HuH-7 (cell line): ENCODE measurements at regions not wholly inside any gene's neighbourhood (a gene's known extent, or its start where the extent isn't known, plus 50 kb on each side); places are given as distances from the start of the nearest gene placed in this dataset.
A peak's percentile ranks its signal among the peaks of the same experiment; 100 is the strongest.
"Not testable (repeated sequence)": the region's sequence is repeated elsewhere in the genome, so short reads cannot be mapped to it uniquely, and the experiment has no call there.

Experiments used
- DNase-seq: peaks from one replicate; pipeline ENCODE4 v3.0.0; 2011; ENCODE audit warnings: low spot score

DNA sequence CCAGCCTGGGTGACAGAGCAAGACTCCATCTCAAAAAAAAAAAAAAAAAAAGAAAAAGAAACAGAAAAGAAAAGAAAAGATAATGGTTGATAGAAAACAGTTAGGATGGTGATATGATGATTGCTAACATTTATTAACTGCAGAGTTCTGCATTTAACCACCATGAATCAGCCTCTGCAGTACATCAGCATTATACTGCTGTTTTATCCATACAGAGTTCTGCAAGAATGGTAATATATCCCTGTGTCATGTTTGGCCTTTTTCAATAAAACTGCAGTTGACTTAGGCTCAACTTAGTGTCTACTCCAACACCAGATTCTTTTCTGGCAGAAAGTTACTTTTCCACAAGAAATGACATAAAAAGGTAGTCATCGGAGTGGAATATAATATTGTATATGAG is 62.6 kb downstream of the DUSP6 start:
- no peak for DNase-seq

DNA sequence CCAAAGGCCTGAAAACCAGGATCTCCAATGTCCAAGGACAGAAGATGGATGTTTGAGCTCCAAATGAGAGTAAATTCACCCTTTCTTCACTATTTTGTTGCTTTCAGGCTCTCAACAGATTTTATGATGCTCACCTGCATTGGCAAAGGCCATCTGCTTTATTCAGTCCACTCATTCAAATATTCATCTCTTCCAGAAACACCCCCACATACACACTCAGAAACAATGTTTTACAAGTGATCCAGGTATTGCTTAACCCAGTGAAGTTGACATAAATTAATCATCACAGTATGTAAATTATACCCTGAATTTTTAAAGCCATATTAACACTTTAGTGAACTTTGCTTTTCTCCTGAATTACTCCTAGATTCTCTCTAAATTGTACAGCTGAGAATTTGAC is 63.3 kb downstream of the DUSP6 start:
- no peak for DNase-seq

DNA sequence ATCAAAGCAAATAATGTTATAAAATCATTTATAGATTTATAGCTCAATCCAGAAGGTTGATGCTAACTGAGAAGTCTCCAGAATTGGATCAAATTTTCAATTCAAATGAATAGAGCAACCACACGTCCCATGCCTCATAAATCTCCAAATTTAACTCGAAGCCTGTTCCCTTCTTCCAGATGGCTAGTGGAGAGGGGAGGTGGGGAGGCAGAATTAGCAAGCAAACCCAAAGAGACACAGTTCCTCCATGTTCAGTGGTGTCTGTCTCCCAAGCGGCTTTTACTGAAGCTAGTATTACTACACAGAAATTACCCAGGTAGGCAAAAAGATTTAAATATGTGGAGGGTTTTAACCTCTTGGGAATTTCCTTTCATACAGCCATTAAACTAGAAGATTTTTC is 65.8 kb downstream of the DUSP6 start:
- no peak for DNase-seq

DNA sequence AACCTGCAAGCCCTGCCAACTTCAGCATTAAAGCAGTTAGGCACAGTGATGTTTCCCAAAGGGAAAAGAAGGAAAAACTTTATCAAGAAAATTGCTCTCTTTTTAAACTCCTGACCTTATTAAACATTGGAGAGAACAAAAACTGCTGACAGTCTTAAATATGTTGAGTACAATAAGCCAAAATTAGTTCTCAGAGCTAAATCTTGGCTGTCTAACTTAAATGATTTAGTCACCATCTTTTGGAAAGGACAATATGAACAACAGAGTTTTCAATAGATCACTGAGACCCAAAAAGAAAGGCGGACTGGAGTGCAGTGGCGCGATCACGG is 70.8 kb downstream of the DUSP6 start:
- no peak for DNase-seq

DNA sequence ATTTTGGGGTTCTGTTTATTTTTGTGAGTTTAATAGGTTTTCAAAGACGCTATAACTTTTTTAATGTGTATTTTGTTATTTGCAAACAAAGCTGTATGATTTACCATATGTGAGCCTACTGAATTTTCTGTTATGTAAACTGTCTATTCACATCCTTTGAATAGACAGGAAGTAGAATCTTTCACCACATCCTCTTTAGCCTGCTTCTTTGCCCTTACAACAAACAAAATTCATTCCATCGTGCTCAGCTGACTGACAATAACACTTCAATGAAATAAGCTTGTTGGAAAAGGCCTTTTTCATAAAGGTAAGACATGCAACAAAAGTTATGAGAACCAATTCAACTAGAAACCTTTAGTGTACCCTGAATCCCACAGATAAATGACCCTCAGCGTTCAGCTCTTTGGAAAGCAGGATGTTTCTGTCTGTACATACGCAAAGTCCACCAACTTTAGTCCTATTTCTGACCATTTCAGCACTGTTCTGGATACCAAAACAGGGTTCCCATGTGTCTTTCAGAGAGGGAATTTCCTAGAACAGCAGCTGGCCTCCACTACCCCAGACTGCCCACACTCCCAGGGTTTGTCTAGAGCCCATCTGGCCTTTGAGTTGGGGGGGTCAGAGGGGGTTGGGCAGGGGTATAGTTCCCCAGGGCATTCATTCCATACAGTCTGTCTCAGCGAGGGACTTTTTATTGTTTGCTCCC is 71.3 kb downstream of the DUSP6 start:
- DNase-seq: no peak

- DNase-seq: no peak
Measured at GRCh38 chr12:89279499-89279898, 72.8 kb downstream of the DUSP6 start.

- DNase-seq: no peak
Measured at GRCh38 chr12:89278862-89279261, 73.4 kb downstream of the DUSP6 start.

DNA sequence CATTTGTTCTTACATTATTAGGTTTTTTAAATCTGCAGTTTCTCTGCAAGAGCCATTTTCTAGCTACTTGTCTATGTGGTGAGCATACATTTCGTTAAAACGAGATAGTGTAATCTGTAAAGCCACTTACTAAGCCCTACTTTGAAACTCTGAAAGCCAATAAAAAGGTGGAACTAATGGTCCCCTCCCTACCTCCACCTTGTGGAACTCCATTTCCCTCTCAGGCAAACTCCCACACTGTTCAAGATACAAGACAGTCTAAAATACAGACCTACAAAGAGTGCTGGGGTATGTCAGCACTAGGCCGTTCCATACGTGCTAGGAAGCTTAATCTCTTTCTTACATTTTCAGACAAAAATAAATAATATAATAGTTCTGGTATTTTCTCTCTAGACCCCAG is 74.1 kb downstream of the DUSP6 start:
- DNase-seq: no peak

DNA sequence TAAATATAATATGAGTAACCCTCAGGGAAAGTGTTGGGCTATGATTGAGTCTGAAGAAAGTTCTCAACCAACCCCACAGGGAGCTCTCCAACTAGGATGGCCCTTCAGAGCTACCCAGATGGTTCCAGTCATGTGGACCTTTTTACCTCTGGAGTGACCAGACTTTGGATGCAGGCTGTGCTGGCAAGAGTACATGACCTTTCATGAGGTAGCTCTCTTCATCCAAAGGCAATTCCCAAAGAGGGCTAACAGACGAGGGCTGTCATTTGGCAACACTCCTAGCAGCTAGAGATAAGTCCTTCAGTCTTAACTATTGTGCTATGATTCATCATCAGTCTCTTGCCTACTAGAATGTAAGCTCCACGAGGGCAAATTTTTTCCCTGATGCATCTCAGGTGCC is 75.4 kb downstream of the DUSP6 start:
- no peak for DNase-seq

DNA sequence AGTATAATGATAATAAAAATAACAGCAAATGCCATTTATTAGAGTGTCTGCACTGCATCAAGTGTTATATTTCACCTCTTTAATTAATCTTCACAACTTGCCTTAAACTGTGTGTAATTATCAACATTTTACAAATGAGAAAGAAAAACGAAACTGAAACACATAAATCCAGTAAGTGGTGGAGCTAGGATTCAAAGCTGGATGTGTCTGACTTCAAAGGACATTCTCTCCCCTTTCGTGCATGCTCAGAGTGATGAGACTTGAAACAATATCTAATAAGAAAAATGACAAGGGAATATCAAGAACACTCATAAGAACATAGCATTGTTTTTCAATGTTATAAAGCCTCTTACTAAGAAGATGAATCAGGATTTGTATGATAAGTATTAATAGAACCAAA is 78.8 kb downstream of the DUSP6 start:
- no peak for DNase-seq

DNA sequence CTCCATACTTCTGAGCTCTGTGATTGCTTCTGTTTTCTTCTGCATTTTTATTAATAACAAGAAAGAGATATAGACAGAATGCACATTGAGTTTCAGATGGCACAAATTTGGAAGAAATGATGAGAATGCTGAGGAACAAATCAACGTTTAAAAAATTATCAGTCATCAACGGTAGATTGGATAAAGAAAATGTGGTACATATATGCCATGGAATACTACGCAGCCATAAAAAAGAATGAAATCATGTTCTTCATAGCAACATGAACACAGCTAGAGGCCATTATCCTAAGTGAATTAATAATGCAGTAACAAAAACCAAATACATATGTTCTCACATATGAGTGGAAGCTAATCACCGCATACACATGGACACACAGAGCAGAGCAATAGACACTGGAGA is 81.8 kb downstream of the DUSP6 start:
- no peak for DNase-seq

GRCh38 chr12:89269174-89269573 is 83.1 kb downstream of the DUSP6 start:
- no peak for DNase-seq

DNA sequence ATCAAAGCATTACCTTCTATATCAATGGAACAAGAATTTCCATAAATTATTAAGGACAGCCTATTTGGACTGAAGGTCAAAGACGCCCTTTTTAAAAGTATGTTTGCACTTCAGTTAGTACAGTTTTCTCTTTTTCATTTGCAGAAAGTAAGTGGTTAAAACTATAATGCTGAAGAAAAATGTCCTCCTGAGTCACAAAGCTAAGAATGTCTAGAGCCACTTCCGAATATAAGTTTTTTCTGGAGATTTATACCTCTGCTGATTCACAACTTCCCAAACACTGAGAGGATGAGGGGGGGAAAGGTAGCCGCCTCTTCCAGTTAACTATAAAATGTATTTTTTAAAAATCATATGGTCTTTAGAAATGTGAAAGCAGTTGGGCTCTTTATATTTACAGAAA is 84.9 kb downstream of the DUSP6 start:
- DNase-seq: no peak

DNA sequence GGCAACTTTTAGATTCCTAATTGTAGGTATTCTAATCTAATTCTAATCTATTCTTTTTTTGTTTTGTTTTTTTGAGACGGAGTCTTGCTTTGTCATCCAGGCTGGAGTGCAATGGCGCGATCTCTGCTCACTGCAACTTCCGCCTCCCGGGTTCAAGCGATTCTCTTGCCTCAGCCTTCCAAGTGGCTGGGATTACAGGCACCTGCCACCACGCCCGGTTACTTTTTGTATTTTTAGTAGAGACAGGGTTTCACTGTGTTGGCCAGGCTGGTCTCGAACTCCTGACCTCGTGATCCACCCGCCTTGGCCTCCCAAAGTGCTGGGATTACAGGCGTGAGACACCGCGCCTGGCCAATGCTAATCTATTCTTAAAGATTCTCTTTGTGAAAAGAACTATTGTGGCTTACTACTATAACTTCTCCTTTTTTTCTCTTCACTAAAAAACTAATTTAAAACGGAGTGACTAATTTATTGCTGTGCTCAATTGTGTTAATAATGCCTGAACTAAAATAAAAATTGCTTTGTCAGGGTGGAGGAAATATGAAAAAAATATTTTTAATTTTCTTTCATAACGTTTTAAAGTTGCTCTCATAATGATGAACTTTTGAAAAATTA is 85.6 kb downstream of the DUSP6 start:
- not testable (repeated sequence) for DNase-seq

DNA sequence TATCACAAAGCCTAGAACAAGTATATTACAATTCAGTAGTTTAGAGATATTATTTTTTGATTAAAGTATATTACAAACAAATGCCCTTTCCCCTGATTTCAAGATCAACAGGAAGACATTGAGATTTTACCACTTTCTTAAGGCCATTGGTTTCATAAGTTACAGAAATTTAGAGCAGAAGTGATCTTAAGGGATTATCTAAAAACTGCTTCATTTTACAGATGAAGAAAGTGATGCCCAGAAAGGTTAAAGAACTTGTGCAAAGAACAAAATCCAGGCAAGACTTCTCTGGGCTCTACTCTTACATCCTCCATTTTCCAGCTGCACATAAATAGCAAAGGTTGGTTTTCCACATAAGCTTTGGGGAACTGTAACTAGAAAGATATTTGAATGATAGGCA is 87.5 kb downstream of the DUSP6 start:
- no peak for DNase-seq

DNA sequence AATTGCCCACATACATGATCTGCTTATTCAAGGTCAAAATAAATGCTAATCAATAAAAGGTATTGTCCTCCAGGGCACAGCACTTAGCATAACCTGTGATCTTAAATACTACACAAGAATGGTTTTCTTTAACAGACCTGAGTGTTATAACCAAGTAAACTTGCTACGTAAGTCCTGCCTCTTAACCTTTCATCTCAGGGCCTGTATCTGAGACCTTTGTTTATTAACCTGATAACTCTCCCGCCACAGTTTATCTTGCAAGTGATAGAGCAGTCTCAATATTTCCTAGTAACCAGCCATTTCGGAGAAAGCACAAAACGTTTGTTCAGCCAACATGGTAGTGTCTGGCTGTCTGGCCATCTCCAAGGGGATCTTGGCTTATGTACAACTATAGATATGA is 88.4 kb downstream of the DUSP6 start:
- no peak for DNase-seq

- no peak for DNase-seq
Measured at GRCh38 chr12:89262855-89263552, 89.3 kb downstream of the DUSP6 start.

DNA sequence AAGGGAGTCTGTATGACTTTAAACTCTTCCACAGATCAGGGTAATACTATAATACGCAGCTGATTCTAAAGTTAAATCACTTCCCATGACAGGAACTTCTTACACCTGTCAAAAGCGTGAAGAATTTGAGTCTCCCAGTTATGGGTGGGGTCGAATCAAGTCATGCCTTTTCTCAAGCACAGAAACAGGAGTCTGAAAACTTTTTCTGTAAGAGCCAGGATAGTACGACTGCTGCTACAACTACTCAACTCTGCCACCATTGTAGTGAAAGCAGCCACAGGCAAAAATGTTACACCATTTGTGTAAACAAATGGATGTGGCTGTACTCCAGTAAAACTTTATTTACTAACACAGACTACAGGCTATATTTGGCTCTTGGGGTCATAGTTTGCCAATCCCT is 90.3 kb downstream of the DUSP6 start:
- DNase-seq: peak; percentile 12

GRCh38 chr12:89260841-89261637 is 91.3 kb downstream of the DUSP6 start:
- DNase-seq: no peak

DNA sequence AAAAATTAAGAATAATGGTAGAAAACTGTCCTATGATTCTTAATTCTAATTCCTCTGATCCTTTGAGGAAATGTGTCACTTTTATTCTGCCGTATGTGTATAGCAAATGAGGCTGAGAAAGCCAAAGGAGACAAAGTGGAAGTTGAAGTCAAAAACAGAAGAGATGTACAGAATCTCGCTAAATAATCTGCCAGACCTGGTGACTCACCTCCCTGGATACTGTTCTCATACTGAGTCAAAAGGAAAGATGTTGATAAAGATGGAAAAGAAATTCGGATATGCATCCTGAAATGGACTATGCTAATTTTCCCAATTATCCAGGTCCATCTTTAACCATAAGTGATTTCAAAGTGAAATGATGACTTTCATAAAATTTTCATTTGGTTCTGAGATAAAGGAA is 92.5 kb downstream of the DUSP6 start:
- DNase-seq: no peak

- no peak for DNase-seq
Measured at GRCh38 chr12:89258240-89258969, 93.9 kb downstream of the DUSP6 start.

- DNase-seq: no peak
Measured at GRCh38 chr12:89257340-89257739, 95.0 kb downstream of the DUSP6 start.
